GM12878 (cell line): ENCODE measurements at regions not wholly inside any gene's neighbourhood (a gene's known extent, or its start where the extent isn't known, plus 50 kb on each side); places are given as distances from the start of the nearest gene placed in this dataset.

Experiments used
- ATAC-seq: fragments of 200-7000 bp; cut with Tn5 transposase; 3 replicates; pipeline ENCODE4 v1.9.1; 2020; ENCODE audit warnings: mild to moderate bottlenecking, moderate library complexity
- BruUV-seq: library from RNA; stranded (reverse); fragments of 400-500 nt; replicated peaks from 2 replicates; lab custom pipeline; 2021; lab: Mats Ljungman, UMichigan
- CTCF ChIA-PET: fragments of 300-600 bp; sonication (Branson Sonifier 250); formaldehyde crosslinking; extraction: SDS; loops from one replicate; lab custom pipeline; 2021; ENCODE audit warnings: inconsistent platforms; lab: Yijun Ruan, JAX
- POLR2A ChIA-PET: fragments of 350-600 bp; formaldehyde crosslinking; extraction: SDS; loops from one replicate; lab custom pipeline; 2021; ENCODE audit warnings: inconsistent platforms; lab: Charles Lee
- RAD21 ChIA-PET: fragments of 300-600 bp; sonication (Branson Sonifier 250); formaldehyde crosslinking; loops from one replicate; lab custom pipeline; 2023; ENCODE audit warnings: antibody characterized with exemption; ENCODE audit not compliant: unreplicated experiment; lab: Charles Lee
- SMC1A ChIA-PET: fragments of 300-600 bp; sonication (Branson Sonifier 250); formaldehyde crosslinking; loops from one replicate; lab custom pipeline; 2023; ENCODE audit not compliant: unreplicated experiment, uncharacterized antibody; lab: Charles Lee
- DNase-seq: peaks from one replicate; pipeline ENCODE4 v3.0.0-alpha.2; 2011; ENCODE audit warnings: low read depth, low spot score
- FAIRE-seq: peaks from 3 replicates; lab custom pipeline; 2011; peaks lifted over from hg19 to GRCh38; lab: Jason Lieb, UNC
- H2AFZ ChIP-seq: 2 replicates; pipeline ENCODE4 v1.6.0; 2011; ENCODE audit warnings: low read depth, low read length, control low read depth; ENCODE audit not compliant: control insufficient read depth
- H3K27ac ChIP-seq: 2 replicates; pipeline ENCODE4 v1.5.1; 2011; ENCODE audit warnings: control low read depth; ENCODE audit not compliant: control insufficient read depth, insufficient read depth
- H3K27me3 ChIP-seq, 2 experiments: replicated peaks in 1 of 2; 2 replicates each; pipeline versions ENCODE4 v1.6.0 to v1.6.1; 2011; ENCODE audit warnings: low read length in 1 of 2; ENCODE audit not compliant: control insufficient read depth in 2 of 2, insufficient read depth in 2 of 2
- H3K36me3 ChIP-seq, 2 experiments: 2 replicates each; pipeline ENCODE4 v1.5.1; 2011; ENCODE audit warnings: low read length in 1 of 2; ENCODE audit not compliant: control insufficient read depth in 2 of 2, insufficient read depth in 2 of 2
- H3K4me1 ChIP-seq: 2 replicates; pipeline ENCODE4 v1.6.1; 2011; ENCODE audit warnings: mild to moderate bottlenecking, low read length, moderate library complexity, mixed read lengths; ENCODE audit not compliant: control insufficient read depth, insufficient read depth
- H3K4me2 ChIP-seq: 2 replicates; pipeline ENCODE4 v1.6.0; 2011; ENCODE audit warnings: control low read depth; ENCODE audit not compliant: control insufficient read depth, insufficient read depth
- H3K4me3 ChIP-seq: fragments of 200-600 bp; sonication (generic); 2 replicates; pipeline ENCODE4 v1.5.1; 2016
- H3K79me2 ChIP-seq: 2 replicates; pipeline ENCODE4 v1.6.0; 2011; ENCODE audit warnings: low read length; ENCODE audit not compliant: control insufficient read depth, insufficient read depth
- H3K9ac ChIP-seq: 2 replicates; pipeline ENCODE4 v1.8.0; 2011; ENCODE audit warnings: low read length, control low read depth, mixed read lengths; ENCODE audit not compliant: control insufficient read depth, insufficient read depth
- H3K9me3 ChIP-seq: replicated peaks from 3 replicates; pipeline ENCODE4 v1.5.1; 2011; ENCODE audit warnings: mild to moderate bottlenecking, low read length; ENCODE audit not compliant: control insufficient read depth, insufficient read depth
- H4K20me1 ChIP-seq: 2 replicates; pipeline ENCODE4 v1.6.0; 2011; ENCODE audit not compliant: control insufficient read depth, insufficient read depth
- ATF3 ChIP-seq: IDR thresholded peaks from 2 replicates; pipeline ENCODE4 v1.6.1; 2011; ENCODE audit warnings: low read depth, mild to moderate bottlenecking, low read length, moderate library complexity, borderline replicate concordance; ENCODE audit errors: extremely low read depth
- BMI1 ChIP-seq: fragments of 450-650 bp; IDR thresholded peaks from 2 replicates; pipeline ENCODE4 v1.6.1; 2016; ENCODE audit warnings: mild to moderate bottlenecking, moderate library complexity, borderline replicate concordance
- CEBPB ChIP-seq, 2 experiments: fragments of 150-350 bp in 1 of 2; IDR thresholded peaks; 2 replicates each; pipeline ENCODE4 v1.6.1; 2012 to 2014; ENCODE audit warnings: low read depth in 2 of 2, low read length in 2 of 2, borderline replicate concordance in 1 of 2, inconsistent platforms in 1 of 2
- CREM ChIP-seq: IDR thresholded peaks from 2 replicates; pipeline ENCODE4 v1.6.1; 2014; ENCODE audit warnings: antibody characterized with exemption, low read depth
- HDAC6 ChIP-seq: fragments of 200-600 bp; sonication (generic); IDR thresholded peaks from one replicate; pipeline ENCODE4 v1.8.0; 2017; ENCODE audit warnings: antibody characterized with exemption; ENCODE audit not compliant: unreplicated experiment
- KDM1A ChIP-seq: fragments of 200-600 bp; sonication (generic); IDR thresholded peaks from 2 replicates; pipeline ENCODE4 v1.6.1; 2016; ENCODE audit warnings: borderline replicate concordance
- NFIC ChIP-seq: IDR thresholded peaks from 2 replicates; pipeline ENCODE4 v1.6.1; 2012; ENCODE audit warnings: low read depth, mild to moderate bottlenecking, inconsistent platforms, low read length, moderate library complexity
- RB1 ChIP-seq: fragments of 450-650 bp; formaldehyde crosslinking; IDR thresholded peaks from 2 replicates; pipeline ENCODE4 v1.6.1; 2017; ENCODE audit warnings: mild to moderate bottlenecking, borderline replicate concordance
- SMAD1 ChIP-seq: fragments of 450-650 bp; IDR thresholded peaks from 2 replicates; pipeline ENCODE4 v1.6.1; 2018; ENCODE audit warnings: mild to moderate bottlenecking, low read depth; ENCODE audit not compliant: partially characterized antibody
- YBX1 ChIP-seq: fragments of 450-650 bp; IDR thresholded peaks from 2 replicates; pipeline ENCODE4 v1.6.1; 2016; ENCODE audit warnings: antibody characterized with exemption
- YY1 ChIP-seq: IDR thresholded peaks from 2 replicates; pipeline ENCODE4 v1.6.1; 2011; ENCODE audit warnings: low read depth, mild to moderate bottlenecking, low read length
- ZNF207 ChIP-seq: fragments of 450-650 bp; IDR thresholded peaks from 2 replicates; pipeline ENCODE4 v1.6.1; 2014; ENCODE audit warnings: antibody characterized with exemption, mild to moderate bottlenecking, borderline replicate concordance
- WGBS: methylation state at CpG from one replicate; pipeline ENCODE4 v1.1.6; 2016; ENCODE audit warnings: low lambda C conversion rate; ENCODE audit not compliant: insufficient replicate concordance, insufficient coverage; ENCODE audit errors: missing lambda C conversion rate; 5-methylcytosine and 5-hydroxymethylcytosine counted together
- in situ Hi-C: fragments of 300-500 bp; cut with MboI; formaldehyde crosslinking; loops from 9 replicates; pipeline ENCODE4 v1.14.3; 2018; ENCODE audit warnings: mixed read lengths
- intact Hi-C: fragments of 100-400 bp; cut with micrococcal nuclease; formaldehyde crosslinking; loops from one replicate; pipeline ENCODE4 v1.14.2; 2022; ENCODE audit not compliant: unreplicated experiment
- TF ChIP-seq, protein P1 (sequence below): fragments of 450-650 bp; formaldehyde crosslinking; IDR thresholded peaks from 2 replicates; pipeline ENCODE4 v1.4.0; 2020; ENCODE audit warnings: mild to moderate bottlenecking, moderate library complexity
- TF ChIP-seq, protein P2 (sequence below): fragments of 450-650 bp; IDR thresholded peaks from 2 replicates; pipeline ENCODE4 v1.6.1; 2018; ENCODE audit warnings: mild to moderate bottlenecking, low read depth, moderate library complexity; ENCODE audit not compliant: partially characterized antibody

DNA sequence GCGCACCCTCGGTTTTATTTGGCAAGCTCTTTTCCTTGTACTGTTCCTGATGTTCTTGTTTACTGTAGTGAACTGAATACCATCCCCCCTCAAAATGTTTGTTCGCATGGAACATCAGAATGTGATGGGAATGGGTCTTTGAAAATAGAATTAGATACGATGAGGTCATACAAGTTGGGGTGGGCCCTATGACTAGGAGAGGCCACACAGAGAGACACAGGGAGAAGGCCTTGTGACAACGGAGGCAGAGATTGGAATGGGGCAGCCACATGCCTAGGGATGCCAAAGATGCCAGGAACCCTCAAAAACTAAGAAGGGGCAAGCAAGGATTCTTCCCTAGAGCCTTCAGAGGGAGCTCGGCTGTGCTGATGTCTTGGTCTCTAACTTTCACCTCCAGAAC is 123.6 kb downstream of the FAM204A start:
- Histone ChIP-seq H3K4me2 (no peak overlapping the region), H3K4me3 (no peak overlapping the region), H3K9me3 (no peaks in the 10 kb centered on the region), H2AFZ (no peak overlapping the region), H3K27me3 (peaks cover 0 to 2% of the 10 kb centered on the region in 2 experiments; a peak in 1 of 4 replicates), H3K9ac (no peak overlapping the region), H3K27ac (no peak overlapping the region), H4K20me1 (no peaks in the 10 kb centered on the region), H3K4me1 (no peaks in the 10 kb centered on the region), H3K36me3 (no peaks in the 10 kb centered on the region), H3K79me2 (no peaks in the 10 kb centered on the region)
- ChIA-PET POLR2A (no interaction called here), RAD21 (no interaction called here), SMC1A (no interaction called here), CTCF (interaction anchor here (0.6 kb wide), 1 partner anchor 1049 kb away, joined by 3 read pairs; no protein-coding TSS in a partner anchor)
- TF ChIP-seq BMI1, result no peak
- TF ChIP-seq SMAD1, result no peak
- TF ChIP-seq CEBPB (IDR thresholded peaks at IDR 0.05; ENCODE audit: borderline replicate concordance in 1 of 2, low read depth in 2 of 2, low read length in 2 of 2), result no peak
- TF ChIP-seq CREM, result no peak
- TF ChIP-seq YY1, result no peak
- TF ChIP-seq NFIC, result no peak
- no peak for TF ChIP-seq RB1
- TF ChIP-seq, protein P1, sequence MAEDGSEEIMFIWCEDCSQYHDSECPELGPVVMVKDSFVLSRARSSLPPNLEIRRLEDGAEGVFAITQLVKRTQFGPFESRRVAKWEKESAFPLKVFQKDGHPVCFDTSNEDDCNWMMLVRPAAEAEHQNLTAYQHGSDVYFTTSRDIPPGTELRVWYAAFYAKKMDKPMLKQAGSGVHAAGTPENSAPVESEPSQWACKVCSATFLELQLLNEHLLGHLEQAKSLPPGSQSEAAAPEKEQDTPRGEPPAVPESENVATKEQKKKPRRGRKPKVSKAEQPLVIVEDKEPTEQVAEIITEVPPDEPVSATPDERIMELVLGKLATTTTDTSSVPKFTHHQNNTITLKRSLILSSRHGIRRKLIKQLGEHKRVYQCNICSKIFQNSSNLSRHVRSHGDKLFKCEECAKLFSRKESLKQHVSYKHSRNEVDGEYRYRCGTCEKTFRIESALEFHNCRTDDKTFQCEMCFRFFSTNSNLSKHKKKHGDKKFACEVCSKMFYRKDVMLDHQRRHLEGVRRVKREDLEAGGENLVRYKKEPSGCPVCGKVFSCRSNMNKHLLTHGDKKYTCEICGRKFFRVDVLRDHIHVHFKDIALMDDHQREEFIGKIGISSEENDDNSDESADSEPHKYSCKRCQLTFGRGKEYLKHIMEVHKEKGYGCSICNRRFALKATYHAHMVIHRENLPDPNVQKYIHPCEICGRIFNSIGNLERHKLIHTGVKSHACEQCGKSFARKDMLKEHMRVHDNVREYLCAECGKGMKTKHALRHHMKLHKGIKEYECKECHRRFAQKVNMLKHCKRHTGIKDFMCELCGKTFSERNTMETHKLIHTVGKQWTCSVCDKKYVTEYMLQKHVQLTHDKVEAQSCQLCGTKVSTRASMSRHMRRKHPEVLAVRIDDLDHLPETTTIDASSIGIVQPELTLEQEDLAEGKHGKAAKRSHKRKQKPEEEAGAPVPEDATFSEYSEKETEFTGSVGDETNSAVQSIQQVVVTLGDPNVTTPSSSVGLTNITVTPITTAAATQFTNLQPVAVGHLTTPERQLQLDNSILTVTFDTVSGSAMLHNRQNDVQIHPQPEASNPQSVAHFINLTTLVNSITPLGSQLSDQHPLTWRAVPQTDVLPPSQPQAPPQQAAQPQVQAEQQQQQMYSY (CRISPR knock-in tag), result no peak
- TF ChIP-seq, protein P2, sequence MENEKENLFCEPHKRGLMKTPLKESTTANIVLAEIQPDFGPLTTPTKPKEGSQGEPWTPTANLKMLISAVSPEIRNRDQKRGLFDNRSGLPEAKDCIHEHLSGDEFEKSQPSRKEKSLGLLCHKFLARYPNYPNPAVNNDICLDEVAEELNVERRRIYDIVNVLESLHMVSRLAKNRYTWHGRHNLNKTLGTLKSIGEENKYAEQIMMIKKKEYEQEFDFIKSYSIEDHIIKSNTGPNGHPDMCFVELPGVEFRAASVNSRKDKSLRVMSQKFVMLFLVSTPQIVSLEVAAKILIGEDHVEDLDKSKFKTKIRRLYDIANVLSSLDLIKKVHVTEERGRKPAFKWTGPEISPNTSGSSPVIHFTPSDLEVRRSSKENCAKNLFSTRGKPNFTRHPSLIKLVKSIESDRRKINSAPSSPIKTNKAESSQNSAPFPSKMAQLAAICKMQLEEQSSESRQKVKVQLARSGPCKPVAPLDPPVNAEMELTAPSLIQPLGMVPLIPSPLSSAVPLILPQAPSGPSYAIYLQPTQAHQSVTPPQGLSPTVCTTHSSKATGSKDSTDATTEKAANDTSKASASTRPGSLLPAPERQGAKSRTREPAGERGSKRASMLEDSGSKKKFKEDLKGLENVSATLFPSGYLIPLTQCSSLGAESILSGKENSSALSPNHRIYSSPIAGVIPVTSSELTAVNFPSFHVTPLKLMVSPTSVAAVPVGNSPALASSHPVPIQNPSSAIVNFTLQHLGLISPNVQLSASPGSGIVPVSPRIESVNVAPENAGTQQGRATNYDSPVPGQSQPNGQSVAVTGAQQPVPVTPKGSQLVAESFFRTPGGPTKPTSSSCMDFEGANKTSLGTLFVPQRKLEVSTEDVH, result no peak
- no peak for TF ChIP-seq KDM1A
- no peak for TF ChIP-seq HDAC6
- TF ChIP-seq YBX1, result no peak
- no peak for TF ChIP-seq ZNF207
- no peak for TF ChIP-seq ATF3
- ATAC-seq, result no peak
- in situ Hi-C loops, result no loop called here
- 31% methylated on average over 6 of the region's 6 CpGs for WGBS
- BruUV-seq, result no TSS peak
- intact Hi-C loops, result no loop called here
- no peak for FAIRE-seq
- DNase-seq, result no peak
